ENCODE measurements at regions not wholly inside any gene's neighbourhood (a gene's known extent, or its start where the extent isn't known, plus 50 kb on each side); places are given as distances from the start of the nearest gene placed in this dataset.
"Not testable (repeated sequence)": the region's sequence is repeated elsewhere in the genome, so short reads cannot be mapped to it uniquely, and the experiment has no call there.

DNA sequence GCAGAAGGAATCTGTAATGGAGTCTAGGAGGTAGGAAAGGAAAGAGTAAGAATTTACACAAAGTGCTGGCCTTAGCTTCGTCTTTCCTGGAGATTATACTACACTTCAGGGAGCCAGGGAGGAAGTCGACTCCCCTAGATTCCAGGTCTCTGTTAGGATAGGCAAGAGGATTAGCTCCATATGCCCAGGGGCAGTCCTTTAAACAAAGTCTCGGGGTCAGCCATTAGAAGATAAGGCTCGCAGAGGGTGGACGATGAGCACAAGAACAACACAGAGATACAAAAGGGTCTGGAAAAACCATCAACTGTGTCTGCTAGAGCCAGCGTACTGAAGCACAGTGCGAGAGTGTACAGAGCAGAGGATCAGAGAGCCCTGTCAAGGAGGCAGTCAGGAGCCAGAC is 344.7 kb upstream of the TNC start:
- no peaks in the 10 kb centered on the region for H3K4me1 ChIP-seq (ENCODE audit: insufficient read depth)
- no peak overlapping the region for H3K27ac ChIP-seq
- H2AFZ ChIP-seq, result no peak overlapping the region
- no peaks in the 10 kb centered on the region for H3F3A ChIP-seq (ENCODE audit: insufficient read depth)
- DNase-seq, result no peak
- H3K4me3 ChIP-seq, result no peak overlapping the region
- no peak for TF ChIP-seq EZH2 (IDR thresholded peaks at IDR 0.05; ENCODE audit: insufficient read depth, poor library complexity, severe bottlenecking)
- no peak for TF ChIP-seq EZH2phosphoT487 (IDR thresholded peaks at IDR 0.05; ENCODE audit: insufficient read depth, low read depth)
- WGBS, 2 experiments (ENCODE audit: low coverage in 1 of 2, low lambda C conversion rate in 2 of 2, missing lambda C conversion rate in 2 of 2), result 90 to 91% methylated on average over 7 of the region's 7 CpGs
- no peaks in the 10 kb centered on the region for H3K9me2 ChIP-seq (ENCODE audit: insufficient read depth)
- no peak overlapping the region for H3K4me2 ChIP-seq (ENCODE audit: unreplicated experiment)
- H3K36me3 ChIP-seq (ENCODE audit: low read depth), result no peaks in the 10 kb centered on the region
- in situ Hi-C loops (cut with MboI), result no loop called here
- H3K9ac ChIP-seq, result no peak overlapping the region
- H3K27me3 ChIP-seq (replicated peaks; ENCODE audit: insufficient read depth), result no peaks in the 10 kb centered on the region
- H4K20me1 ChIP-seq (ENCODE audit: insufficient read depth), result no peaks in the 10 kb centered on the region
- H3K9me3 ChIP-seq (ENCODE audit: low read depth), result no peaks in the 10 kb centered on the region
- no peaks in the 10 kb centered on the region for H3K79me2 ChIP-seq (ENCODE audit: insufficient read depth)

- no peak overlapping the region for H3K4me3 ChIP-seq
- H3F3A ChIP-seq (ENCODE audit: insufficient read depth), result no peaks in the 10 kb centered on the region
- WGBS, 2 experiments (ENCODE audit: low coverage in 1 of 2, low lambda C conversion rate in 2 of 2, missing lambda C conversion rate in 2 of 2), result 40 to 44% methylated on average over 7 of the region's 7 CpGs
- peaks cover 11% of the 10 kb centered on the region; the same call in 1 of the 2 replicates for H3K4me1 ChIP-seq (ENCODE audit: insufficient read depth)
- in situ Hi-C loops (cut with MboI), result no loop called here
- DNase-seq, result no peak
- H3K27ac ChIP-seq, result no peak overlapping the region
- H3K79me2 ChIP-seq (ENCODE audit: insufficient read depth), result no peaks in the 10 kb centered on the region
- TF ChIP-seq EZH2 (IDR thresholded peaks at IDR 0.05; ENCODE audit: insufficient read depth, poor library complexity, severe bottlenecking), result no peak
- no peak for TF ChIP-seq EZH2phosphoT487 (IDR thresholded peaks at IDR 0.05; ENCODE audit: insufficient read depth, low read depth)
- H3K9me2 ChIP-seq (ENCODE audit: insufficient read depth), result peaks cover 4% of the 10 kb centered on the region; the same call in 1 of the 2 replicates
- no peak overlapping the region for H2AFZ ChIP-seq
- no peaks in the 10 kb centered on the region for H3K9me3 ChIP-seq (ENCODE audit: low read depth)
- no peaks in the 10 kb centered on the region for H3K36me3 ChIP-seq (ENCODE audit: low read depth)
- H3K9ac ChIP-seq, result no peak overlapping the region
- no peaks in the 10 kb centered on the region for H3K27me3 ChIP-seq (replicated peaks; ENCODE audit: insufficient read depth)
- H3K4me2 ChIP-seq (ENCODE audit: unreplicated experiment), result no peak overlapping the region
- no peaks in the 10 kb centered on the region for H4K20me1 ChIP-seq (ENCODE audit: insufficient read depth)
Measured at GRCh38 chr9:115466756-115467155, 348.8 kb upstream of the TNC start.

DNA sequence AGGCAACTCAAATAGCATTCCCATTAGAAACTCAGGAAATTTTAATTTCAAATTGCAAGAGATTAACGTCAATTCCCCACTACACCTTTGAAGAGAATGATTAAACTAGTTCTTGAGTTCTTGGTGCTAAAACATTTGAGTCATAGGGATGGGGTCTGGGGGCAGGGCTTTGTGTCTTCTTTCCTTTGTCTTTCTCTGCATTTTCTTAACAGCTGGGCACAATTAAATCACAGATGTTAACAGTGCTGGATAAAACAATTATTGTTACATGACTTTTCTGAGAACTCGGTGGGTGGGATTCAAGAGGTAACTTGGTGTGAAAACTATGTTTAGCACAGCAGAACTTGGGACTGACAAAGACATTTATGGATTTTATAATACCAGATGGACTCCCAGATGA is 351.9 kb upstream of the TNC start:
- Histone ChIP-seq H3K9me2 (ENCODE audit: insufficient read depth) (peaks cover 4% of the 10 kb centered on the region; the same call in 1 of the 2 replicates), H3K9ac (no peak overlapping the region), H3K79me2 (ENCODE audit: insufficient read depth) (no peaks in the 10 kb centered on the region), H3K4me1 (ENCODE audit: insufficient read depth) (peaks cover 11% of the 10 kb centered on the region; the same call in 1 of the 2 replicates), H3F3A (ENCODE audit: insufficient read depth) (no peaks in the 10 kb centered on the region), H3K27ac (no peak overlapping the region), H3K4me2 (ENCODE audit: unreplicated experiment) (peak overlapping the region; percentile 30), H4K20me1 (ENCODE audit: insufficient read depth) (no peaks in the 10 kb centered on the region), H3K36me3 (ENCODE audit: low read depth) (no peaks in the 10 kb centered on the region), H3K9me3 (ENCODE audit: low read depth) (no peaks in the 10 kb centered on the region), H2AFZ (0 out of 2 replicates have a peak overlapping the region, but pooled peaks have one; percentile 4), H3K4me3 (no peak overlapping the region), H3K27me3 (replicated peaks; ENCODE audit: insufficient read depth) (no peaks in the 10 kb centered on the region)
- TF ChIP-seq EZH2 (IDR thresholded peaks at IDR 0.05; ENCODE audit: insufficient read depth, poor library complexity, severe bottlenecking), result no peak
- no peak for TF ChIP-seq EZH2phosphoT487 (IDR thresholded peaks at IDR 0.05; ENCODE audit: insufficient read depth, low read depth)
- in situ Hi-C loops (cut with MboI), result no loop called here
- 26% methylated on average over 2 of the region's 2 CpGs for WGBS, 2 experiments (ENCODE audit: low coverage in 1 of 2, low lambda C conversion rate in 2 of 2, missing lambda C conversion rate in 2 of 2)
- peak; percentile 32 for DNase-seq

- H3K36me3 ChIP-seq (ENCODE audit: low read depth); H2AFZ ChIP-seq; H4K20me1 ChIP-seq (ENCODE audit: insufficient read depth); H3F3A ChIP-seq (ENCODE audit: insufficient read depth); H3K9ac ChIP-seq; DNase-seq; H3K79me2 ChIP-seq (ENCODE audit: insufficient read depth); H3K9me3 ChIP-seq (ENCODE audit: low read depth); in situ Hi-C loops (cut with MboI); H3K4me2 ChIP-seq (ENCODE audit: unreplicated experiment); H3K27me3 ChIP-seq (replicated peaks; ENCODE audit: insufficient read depth); H3K4me3 ChIP-seq; H3K9me2 ChIP-seq (ENCODE audit: insufficient read depth); H3K27ac ChIP-seq: not testable (repeated sequence)
- H3K4me1 ChIP-seq (ENCODE audit: insufficient read depth), result peaks cover 11% of the 10 kb centered on the region; the same call in 1 of the 2 replicates
- whole genome bisulfite sequencing, 2 experiments (ENCODE audit: low coverage in 1 of 2, low lambda C conversion rate in 2 of 2, missing lambda C conversion rate in 2 of 2), result 73 to 88% methylated on average over 3 of the region's 3 CpGs
Measured at GRCh38 chr9:115473032-115473431, 355.1 kb upstream of the TNC start.

DNA sequence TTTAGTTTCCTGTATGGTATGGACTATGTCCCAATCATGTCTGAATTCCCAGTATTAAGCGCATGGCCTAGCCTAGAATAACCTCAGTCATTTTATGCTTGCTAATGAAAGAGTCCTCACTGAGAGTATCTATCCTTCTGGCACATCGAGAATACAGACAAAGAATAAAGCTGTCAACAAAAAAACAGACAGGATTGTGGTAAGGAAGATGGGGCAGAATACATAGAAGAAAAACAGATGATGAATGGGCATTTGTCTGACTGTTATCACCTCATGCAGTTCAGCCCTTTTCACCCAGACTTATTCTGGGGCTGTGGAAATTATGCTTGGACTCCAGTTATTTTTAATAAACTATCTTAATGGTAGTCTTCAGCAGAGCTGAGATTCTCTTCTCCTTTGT is 363.8 kb upstream of the TNC start:
- in situ Hi-C loops (cut with MboI), result no loop called here
- Histone ChIP-seq H3K9me2 (ENCODE audit: insufficient read depth) (no peaks in the 10 kb centered on the region), H4K20me1 (ENCODE audit: insufficient read depth) (no peaks in the 10 kb centered on the region), H3K27ac (no peak overlapping the region), H3K4me3 (no peak overlapping the region), H3K36me3 (ENCODE audit: low read depth) (no peaks in the 10 kb centered on the region), H3K9me3 (ENCODE audit: low read depth) (no peaks in the 10 kb centered on the region), H2AFZ (no peak overlapping the region), H3K79me2 (ENCODE audit: insufficient read depth) (no peaks in the 10 kb centered on the region), H3K27me3 (replicated peaks; ENCODE audit: insufficient read depth) (no peaks in the 10 kb centered on the region), H3K4me2 (ENCODE audit: unreplicated experiment) (no peak overlapping the region), H3K4me1 (ENCODE audit: insufficient read depth) (no peaks in the 10 kb centered on the region), H3F3A (ENCODE audit: insufficient read depth) (no peaks in the 10 kb centered on the region), H3K9ac (no peak overlapping the region)
- no peak for DNase-seq
- 89 to 90% methylated on average over 2 of the region's 2 CpGs for WGBS, 2 experiments (ENCODE audit: low coverage in 1 of 2, low lambda C conversion rate in 2 of 2, missing lambda C conversion rate in 2 of 2)
- no peak for TF ChIP-seq EZH2 (IDR thresholded peaks at IDR 0.05; ENCODE audit: insufficient read depth, poor library complexity, severe bottlenecking)
- no peak for TF ChIP-seq EZH2phosphoT487 (IDR thresholded peaks at IDR 0.05; ENCODE audit: insufficient read depth, low read depth)
